Mesenchymal stem cell (in vitro differentiated cells and primary cell): ENCODE measurements at regions not wholly inside any gene's neighbourhood (a gene's known extent, or its start where the extent isn't known, plus 50 kb on each side); places are given as distances from the start of the nearest gene placed in this dataset.

Experiments
- DNase-seq: peaks from one replicate; pipeline ENCODE4 v3.0.0-alpha.2; 2013
- H2AFZ ChIP-seq: one replicate; pipeline ENCODE4 v1.6.1; 2013; ENCODE audit warnings: low read depth, mild to moderate bottlenecking, control low read depth, inconsistent platforms, low read length, moderate library complexity
- H2AK5ac ChIP-seq: 2 replicates; pipeline ENCODE4 v1.6.1; 2013; ENCODE audit warnings: low read length, moderate library complexity, mild to moderate bottlenecking, inconsistent platforms; ENCODE audit not compliant: severe bottlenecking
- H2BK120ac ChIP-seq: one replicate; pipeline ENCODE4 v1.6.1; 2013; ENCODE audit warnings: low read depth, mild to moderate bottlenecking, inconsistent platforms, low read length, moderate library complexity
- H2BK12ac ChIP-seq, 2 experiments: one replicate each; pipeline ENCODE4 v1.6.1; 2013; ENCODE audit warnings: inconsistent platforms in 2 of 2, low read length in 2 of 2, mild to moderate bottlenecking in 2 of 2, moderate library complexity in 2 of 2, control low read depth in 1 of 2
- H2BK15ac ChIP-seq: one replicate; pipeline ENCODE4 v1.6.1; 2013; ENCODE audit warnings: mild to moderate bottlenecking, low read depth, inconsistent platforms; ENCODE audit not compliant: poor library complexity, severe bottlenecking
- H2BK5ac ChIP-seq: 2 replicates; pipeline ENCODE4 v1.6.1; 2013; ENCODE audit warnings: low read depth, mild to moderate bottlenecking, low read length, control low read depth, inconsistent platforms; ENCODE audit not compliant: poor library complexity, severe bottlenecking
- H3K14ac ChIP-seq, 2 experiments: one replicate each; pipeline ENCODE4 v1.6.1; 2013; ENCODE audit warnings: inconsistent platforms in 2 of 2, low read length in 2 of 2, control low read depth in 1 of 2, mild to moderate bottlenecking in 1 of 2, moderate library complexity in 1 of 2
- H3K18ac ChIP-seq, 2 experiments: one replicate each; pipeline ENCODE4 v1.6.1; 2013; ENCODE audit warnings: inconsistent platforms in 2 of 2, low read length in 2 of 2, control low read depth in 1 of 2, low read depth in 1 of 2, mild to moderate bottlenecking in 1 of 2
- H3K23ac ChIP-seq, 2 experiments: one replicate each; pipeline ENCODE4 v1.6.1; 2013; ENCODE audit warnings: inconsistent platforms in 2 of 2, low read length in 2 of 2, mild to moderate bottlenecking in 2 of 2, moderate library complexity in 2 of 2, control low read depth in 1 of 2
- H3K27ac ChIP-seq: 2 replicates; pipeline ENCODE4 v1.5.1; 2013; ENCODE audit warnings: mild to moderate bottlenecking, moderate library complexity, low read length, control low read depth, inconsistent platforms; ENCODE audit not compliant: poor library complexity, severe bottlenecking
- H3K27me3 ChIP-seq, 2 experiments: 2 replicates each; pipeline versions ENCODE4 v1.6.1 to v1.7.0; 2013; ENCODE audit warnings: low read length in 2 of 2, mild to moderate bottlenecking in 2 of 2, moderate library complexity in 2 of 2, control low read depth in 1 of 2, inconsistent platforms in 1 of 2; ENCODE audit not compliant: control insufficient read depth in 1 of 2, insufficient read depth in 1 of 2
- H3K36me3 ChIP-seq, 2 experiments: 2 replicates each; pipeline versions ENCODE4 v1.6.1 to v1.7.0; 2013; ENCODE audit warnings: low read length in 2 of 2, control low read depth in 1 of 2, inconsistent platforms in 1 of 2, low read depth in 1 of 2, mild to moderate bottlenecking in 1 of 2; ENCODE audit not compliant: insufficient read depth in 2 of 2, control insufficient read depth in 1 of 2
- H3K4ac ChIP-seq, 2 experiments: one replicate each; pipeline ENCODE4 v1.6.1; 2013; ENCODE audit warnings: inconsistent platforms in 2 of 2, low read length in 2 of 2, mild to moderate bottlenecking in 2 of 2, moderate library complexity in 2 of 2, control low read depth in 1 of 2, low read depth in 1 of 2
- H3K4me1 ChIP-seq: 2 replicates; pipeline ENCODE4 v1.6.1; 2013; ENCODE audit warnings: low read depth, low read length, control low read depth; ENCODE audit not compliant: control insufficient read depth, insufficient read depth
- H3K4me2 ChIP-seq: 2 replicates; pipeline ENCODE4 v1.6.1; 2013; ENCODE audit warnings: low read length, mild to moderate bottlenecking, inconsistent platforms; ENCODE audit not compliant: poor library complexity, severe bottlenecking
- H3K4me3 ChIP-seq, 2 experiments: 2 replicates each; pipeline versions ENCODE4 v1.5.1 to v1.7.0; 2013; ENCODE audit warnings: low read length in 2 of 2, mild to moderate bottlenecking in 2 of 2, control low read depth in 1 of 2, low read depth in 1 of 2; ENCODE audit not compliant: insufficient read depth in 1 of 2
- H3K79me1 ChIP-seq: replicated peaks from 2 replicates; pipeline ENCODE4 v1.6.1; 2013; ENCODE audit warnings: mild to moderate bottlenecking, control low read depth, low read length, inconsistent platforms; ENCODE audit not compliant: poor library complexity, severe bottlenecking
- H3K9ac ChIP-seq: 2 replicates; pipeline ENCODE4 v1.7.0; 2013; ENCODE audit warnings: mild to moderate bottlenecking, low read length, moderate library complexity
- H3K9me3 ChIP-seq: 2 replicates; pipeline ENCODE4 v1.7.0; 2013; ENCODE audit warnings: mild to moderate bottlenecking, low read length; ENCODE audit not compliant: control insufficient read depth
- H4K8ac ChIP-seq: one replicate; pipeline ENCODE4 v1.6.1; 2013; ENCODE audit warnings: inconsistent platforms, mild to moderate bottlenecking, low read length, moderate library complexity
- H4K91ac ChIP-seq: one replicate; pipeline ENCODE4 v1.6.1; 2013; ENCODE audit warnings: mild to moderate bottlenecking, low read length, inconsistent platforms
- WGBS: methylation state at CpG from one replicate; pipeline ENCODE4 v1.1.7; 2013; ENCODE audit warnings: mixed read lengths; 5-methylcytosine and 5-hydroxymethylcytosine counted together

DNA sequence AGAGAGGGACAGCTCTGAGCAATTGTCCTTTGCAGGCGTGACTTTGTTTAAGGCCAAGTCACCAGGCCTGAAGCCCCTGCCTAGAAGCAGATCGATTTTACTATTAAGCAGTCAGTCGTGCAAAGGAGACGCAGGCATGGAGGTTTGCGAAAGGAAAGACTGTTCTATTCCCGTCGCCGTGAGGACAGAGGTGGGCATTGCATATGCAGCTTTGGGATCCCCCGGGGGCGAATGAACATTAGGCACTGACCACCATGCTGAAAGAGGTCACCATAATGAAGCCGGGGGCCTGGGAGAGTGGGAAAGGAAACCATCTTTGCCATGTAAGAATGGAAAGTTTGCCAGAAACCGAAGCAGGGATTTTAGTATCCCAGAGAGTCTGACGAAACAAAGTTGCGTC lies 231.6 kb downstream of the BCL11A start:
- no peak overlapping the region for H3K18ac ChIP-seq
- H2BK15ac ChIP-seq, result no peak overlapping the region
- H2BK120ac ChIP-seq, result no peak overlapping the region
- no peak overlapping the region for H3K4ac ChIP-seq
- H3K23ac ChIP-seq, result no peak overlapping the region
- no peak overlapping the region for H3K14ac ChIP-seq
- no peak overlapping the region for H4K8ac ChIP-seq
- no peaks in the 10 kb centered on the region for H3K36me3 ChIP-seq
- no peak overlapping the region for H2AK5ac ChIP-seq
- H2AFZ ChIP-seq, result no peak overlapping the region
- no peak overlapping the region for H4K91ac ChIP-seq
- 86% methylated on average over 14 of the region's 14 CpGs for WGBS
- H3K9ac ChIP-seq, result no peak overlapping the region
- no peak overlapping the region for H2BK5ac ChIP-seq
- peaks cover 10% of the 10 kb centered on the region for H3K9me3 ChIP-seq
- H2BK12ac ChIP-seq, result no peak overlapping the region
- H3K27me3 ChIP-seq, result peaks cover 8 to 18% of the 10 kb centered on the region in 2 experiments
- DNase-seq, result no peak
- H3K4me2 ChIP-seq, result no peak overlapping the region
- no peak overlapping the region for H3K27ac ChIP-seq
- no peaks in the 10 kb centered on the region for H3K4me1 ChIP-seq
- H3K79me1 ChIP-seq, result no peaks in the 10 kb centered on the region
- no peak overlapping the region for H3K4me3 ChIP-seq

DNA sequence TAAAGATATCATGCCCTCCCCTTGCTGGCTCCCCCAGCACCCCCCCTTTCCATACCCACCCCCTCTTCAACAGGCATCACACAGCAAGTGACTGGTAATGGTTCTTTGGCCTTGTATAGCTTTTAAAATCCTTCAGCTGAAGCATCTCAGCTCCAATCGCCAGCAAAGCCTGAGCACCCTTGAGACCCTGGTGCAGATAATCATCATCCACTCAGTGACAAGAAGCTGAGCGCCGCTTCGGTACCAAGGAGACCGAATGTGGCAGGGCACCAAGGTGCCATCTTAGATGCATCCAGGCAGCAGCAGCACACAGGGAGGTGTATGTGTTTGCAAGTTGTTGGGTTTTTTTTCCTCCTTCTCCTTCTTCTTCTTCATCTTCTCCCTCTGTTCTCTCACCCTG lies 232.7 kb downstream of the BCL11A start:
- Histone ChIP-seq H3K4me3 (no peak overlapping the region), H2BK5ac (no peak overlapping the region), H2AFZ (no peak overlapping the region), H2BK12ac (no peak overlapping the region), H3K4me2 (no peak overlapping the region), H2BK15ac (no peak overlapping the region), H3K18ac (no peak overlapping the region), H3K79me1 (no peaks in the 10 kb centered on the region), H3K36me3 (no peaks in the 10 kb centered on the region), H3K27me3 (peaks cover 8 to 18% of the 10 kb centered on the region in 2 experiments), H3K23ac (no peak overlapping the region), H3K14ac (no peak overlapping the region), H3K4ac (no peak overlapping the region), H2AK5ac (no peak overlapping the region), H3K27ac (no peak overlapping the region), H4K8ac (no peak overlapping the region), H2BK120ac (no peak overlapping the region), H4K91ac (no peak overlapping the region), H3K4me1 (no peaks in the 10 kb centered on the region), H3K9me3 (peaks cover 4% of the 10 kb centered on the region), H3K9ac (no peak overlapping the region)
- whole genome bisulfite sequencing, result 97% methylated on average over 4 of the region's 5 CpGs
- no peak for DNase-seq

DNA sequence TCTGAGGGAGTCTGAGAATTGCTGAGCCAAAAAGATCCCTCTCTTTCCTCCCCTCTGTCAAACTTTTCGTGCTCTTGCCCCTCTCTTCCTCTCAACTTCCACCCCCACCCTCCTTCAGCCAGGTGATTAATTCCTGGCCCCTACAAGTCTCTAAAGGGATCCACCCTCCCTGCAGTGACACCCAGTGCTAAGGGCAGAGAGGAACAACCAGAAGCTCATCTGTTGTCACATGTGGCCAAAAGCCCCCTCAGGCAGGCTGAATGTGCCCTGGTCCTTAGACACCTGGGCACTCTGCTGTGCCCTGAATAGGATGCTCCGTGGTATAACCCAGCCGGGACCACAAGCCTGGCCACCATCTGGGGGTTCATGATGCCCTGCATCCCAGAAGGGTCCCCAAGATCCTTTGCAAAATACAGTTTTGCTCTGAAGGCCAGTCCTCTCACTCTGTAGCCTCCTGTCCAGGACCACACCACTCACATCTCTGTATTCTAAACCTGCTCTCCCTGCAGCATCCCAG lies 234.4 kb downstream of the BCL11A start:
- no peaks in the 10 kb centered on the region for H3K79me1 ChIP-seq
- H2BK12ac ChIP-seq, result no peak overlapping the region
- H4K91ac ChIP-seq, result no peak overlapping the region
- H4K8ac ChIP-seq, result no peak overlapping the region
- H2BK5ac ChIP-seq, result no peak overlapping the region
- WGBS, result 71% methylated on average over 3 of the region's 3 CpGs
- H3K9me3 ChIP-seq, result no peaks in the 10 kb centered on the region
- H2AFZ ChIP-seq, result no peak overlapping the region
- H3K4ac ChIP-seq, result no peak overlapping the region
- no peak overlapping the region for H3K27ac ChIP-seq
- H3K14ac ChIP-seq, result no peak overlapping the region
- no peak overlapping the region for H3K4me3 ChIP-seq
- no peak overlapping the region for H2BK15ac ChIP-seq
- no peak for DNase-seq
- no peaks in the 10 kb centered on the region for H3K4me1 ChIP-seq
- peaks cover 8 to 18% of the 10 kb centered on the region in 2 experiments for H3K27me3 ChIP-seq
- H2BK120ac ChIP-seq, result no peak overlapping the region
- H3K18ac ChIP-seq, result no peak overlapping the region
- no peak overlapping the region for H2AK5ac ChIP-seq
- H3K36me3 ChIP-seq, result no peaks in the 10 kb centered on the region
- no peak overlapping the region for H3K4me2 ChIP-seq
- H3K9ac ChIP-seq, result no peak overlapping the region
- H3K23ac ChIP-seq, result no peak overlapping the region

DNA sequence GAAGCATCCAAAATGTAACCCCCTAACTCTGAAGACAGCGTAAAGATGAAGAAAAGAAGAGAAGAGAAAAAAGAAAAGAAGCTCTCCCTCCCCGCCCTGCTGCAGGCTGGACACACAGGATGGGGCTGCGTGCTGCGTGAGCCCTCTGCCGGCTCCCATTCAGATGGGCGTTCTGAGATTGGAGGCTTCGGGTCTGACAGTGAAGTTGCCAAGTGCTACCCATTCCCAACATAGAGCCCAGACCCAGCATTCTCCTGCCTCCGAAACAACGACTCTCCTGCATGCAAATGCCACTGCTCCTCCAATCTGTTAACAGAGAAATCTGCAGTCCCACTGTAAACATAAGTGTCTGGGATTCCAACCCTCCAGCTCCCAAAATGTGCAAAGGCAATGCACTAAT lies 234.9 kb downstream of the BCL11A start:
- Histone ChIP-seq H4K91ac (no peak overlapping the region), H3K79me1 (no peaks in the 10 kb centered on the region), H3K4me2 (no peak overlapping the region), H2BK12ac (no peak overlapping the region), H4K8ac (no peak overlapping the region), H3K27ac (no peak overlapping the region), H2BK5ac (no peak overlapping the region), H2AFZ (no peak overlapping the region), H3K9me3 (no peaks in the 10 kb centered on the region), H2BK120ac (no peak overlapping the region), H3K4me1 (no peaks in the 10 kb centered on the region), H3K4me3 (no peak overlapping the region), H3K23ac (no peak overlapping the region), H3K18ac (no peak overlapping the region), H3K9ac (no peak overlapping the region), H3K36me3 (no peaks in the 10 kb centered on the region), H2AK5ac (no peak overlapping the region), H3K4ac (no peak overlapping the region), H2BK15ac (no peak overlapping the region), H3K14ac (no peak overlapping the region), H3K27me3 (peaks cover 8 to 18% of the 10 kb centered on the region in 2 experiments)
- DNase-seq, result no peak
- WGBS, result 51% methylated on average over 9 of the region's 9 CpGs
